HG03565 (cell line): ENCODE measurements at regions not wholly inside any gene's neighbourhood (a gene's known extent, or its start where the extent isn't known, plus 50 kb on each side); places are given as distances from the start of the nearest gene placed in this dataset.
"Not testable (repeated sequence)": the region's sequence is repeated elsewhere in the genome, so short reads cannot be mapped to it uniquely, and the experiment has no call there.

Source experiments
- ATAC-seq: cut with Tn5 transposase; IDR thresholded peaks from one replicate; pipeline ENCODE4 v1.9.1; 2021; ENCODE audit warnings: mild to moderate bottlenecking, moderate library complexity; ENCODE audit not compliant: unreplicated experiment

DNA sequence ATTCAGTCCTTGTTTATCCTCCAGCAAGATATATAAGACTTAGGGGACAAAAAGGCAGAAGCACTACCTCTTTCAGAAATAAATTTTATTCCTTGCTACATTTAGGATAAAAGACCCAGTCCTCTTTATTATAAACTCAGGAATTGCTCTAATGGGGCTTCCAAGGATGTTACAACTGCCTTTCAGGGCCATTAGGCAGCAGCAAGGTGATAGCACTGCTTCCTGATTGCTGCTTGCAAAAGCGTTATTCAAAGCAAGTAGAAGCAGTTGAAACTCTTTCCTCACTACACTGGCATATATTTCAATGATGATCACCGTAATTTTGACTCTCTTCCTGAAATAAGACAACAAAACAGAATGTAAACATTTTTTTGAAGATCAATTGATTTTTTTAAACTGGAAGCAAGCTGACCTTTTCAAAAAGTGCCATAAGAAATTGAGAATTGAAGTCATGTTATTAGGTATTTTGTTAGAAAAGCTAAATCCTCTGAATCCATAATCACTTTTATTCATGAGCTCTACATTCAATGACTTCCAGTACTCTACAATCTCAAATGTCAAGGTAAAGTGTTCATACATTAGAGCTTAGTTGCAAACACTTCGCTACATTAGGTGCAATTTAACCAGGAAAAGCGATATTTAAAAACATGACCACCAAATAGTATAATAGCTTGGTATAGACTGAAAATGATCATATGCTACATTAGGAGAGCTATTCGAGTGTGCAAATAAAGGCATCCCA lies 233.4 kb upstream of the SYT10 start:
- no peak for ATAC-seq

DNA sequence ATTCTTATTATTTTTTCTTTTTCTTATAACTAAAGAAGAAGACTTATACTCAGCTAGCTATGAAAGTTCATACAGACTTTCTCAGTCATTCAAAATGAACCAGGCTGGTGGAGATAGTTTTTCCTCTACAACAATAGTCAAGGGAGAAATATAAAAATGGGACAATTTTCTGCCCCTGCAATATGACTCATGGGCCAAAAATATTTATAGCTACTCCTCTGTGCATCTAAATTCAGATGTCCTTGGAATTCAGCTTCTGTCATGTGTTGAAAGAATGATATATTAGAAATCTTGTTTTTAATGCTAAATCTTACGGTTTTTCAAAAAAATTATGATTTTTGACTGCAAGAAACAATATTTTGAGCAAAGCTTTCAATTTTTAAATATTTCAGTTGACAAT lies 237.2 kb upstream of the SYT10 start:
- ATAC-seq = no peak

DNA sequence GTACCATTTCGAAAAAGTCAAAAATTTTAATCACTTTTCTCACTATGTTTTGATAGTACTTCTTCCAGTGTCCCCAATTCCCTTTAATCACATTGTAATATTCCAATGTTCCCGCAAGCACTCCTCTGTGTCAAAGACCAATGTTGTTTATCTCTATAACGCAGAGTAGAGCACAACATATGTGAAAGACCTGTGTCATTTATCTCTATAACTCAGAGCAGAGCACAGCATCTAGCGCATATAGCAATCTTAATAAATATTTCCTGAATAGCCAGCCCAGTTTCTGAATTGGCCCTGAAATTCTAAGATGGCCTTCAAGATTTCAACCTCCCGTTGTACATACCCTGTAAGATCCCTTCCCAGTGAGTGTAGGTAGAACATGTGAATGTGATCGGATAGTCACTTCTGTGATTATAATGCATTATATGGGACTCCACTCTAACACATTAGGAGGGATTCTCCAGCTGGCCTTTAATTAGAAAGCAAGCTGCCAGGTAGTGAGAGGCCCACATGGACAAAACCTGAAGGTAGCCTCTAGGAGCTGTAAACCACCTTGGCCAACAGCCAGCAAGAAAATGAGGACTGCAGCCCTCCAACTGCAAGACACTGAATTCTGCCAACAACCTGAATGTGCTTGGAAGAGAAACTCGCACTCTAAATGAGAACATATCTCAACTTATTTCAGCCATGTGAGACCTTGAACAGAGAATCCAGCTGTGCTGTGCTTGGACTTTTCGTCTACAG lies 238.8 kb upstream of the SYT10 start:
- ATAC-seq = no peak

DNA sequence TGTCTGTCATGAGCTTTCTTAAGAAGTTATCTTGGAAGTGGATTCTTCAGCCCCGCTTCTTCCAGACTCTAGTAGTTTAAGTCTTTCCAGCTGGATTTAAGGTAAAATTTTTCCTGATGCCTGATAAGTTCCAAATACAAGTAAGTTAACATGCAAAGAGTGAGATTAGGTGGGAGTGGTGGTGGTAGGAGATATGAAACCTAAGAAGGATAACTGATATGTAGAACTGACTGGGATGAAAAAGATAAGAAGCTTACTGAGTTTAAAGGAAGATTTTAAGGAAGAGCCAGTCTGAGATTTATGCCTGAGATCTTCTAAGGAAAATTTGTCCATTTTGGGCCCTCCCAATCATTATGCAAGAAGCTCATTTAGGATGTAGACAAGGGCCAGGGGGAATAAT lies 250.9 kb upstream of the SYT10 start:
- no peak for ATAC-seq

DNA sequence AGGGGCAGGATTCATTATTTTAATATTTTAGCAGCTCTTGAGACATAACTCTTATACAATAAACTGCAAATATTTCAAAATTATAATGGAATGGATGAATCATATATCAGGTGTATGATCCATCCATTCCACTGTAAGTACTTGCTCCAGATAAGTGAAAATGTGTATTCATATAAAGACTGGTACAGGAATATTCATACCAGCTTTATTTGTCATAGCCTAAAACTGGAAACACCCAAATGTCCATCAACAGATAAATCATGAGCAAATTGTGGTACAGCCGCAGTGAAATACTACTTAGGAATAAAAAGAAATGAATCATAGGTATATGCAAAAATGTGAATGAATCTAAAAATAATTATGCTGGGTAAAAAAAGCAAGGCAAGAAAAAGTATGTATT lies 263.6 kb upstream of the SYT10 start:
- ATAC-seq = no peak

DNA sequence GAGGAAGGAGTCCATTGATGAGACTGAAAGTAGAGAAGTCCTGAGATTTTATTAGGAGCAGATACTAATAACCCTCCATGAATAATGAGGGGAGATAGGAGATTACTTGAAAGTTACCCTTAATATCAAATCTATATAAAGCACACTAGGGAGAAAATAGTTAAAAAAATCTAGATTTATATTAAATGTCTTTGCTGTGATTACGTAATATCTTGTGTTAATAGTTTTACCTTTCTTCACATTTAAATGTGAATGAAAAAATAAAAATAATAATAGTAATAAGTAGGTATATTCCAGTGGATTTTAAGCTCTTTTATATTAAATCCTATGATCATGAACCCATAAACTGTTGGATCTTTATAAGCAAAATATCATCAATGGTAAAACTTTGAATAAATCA lies 267.3 kb upstream of the SYT10 start:
- no peak for ATAC-seq

DNA sequence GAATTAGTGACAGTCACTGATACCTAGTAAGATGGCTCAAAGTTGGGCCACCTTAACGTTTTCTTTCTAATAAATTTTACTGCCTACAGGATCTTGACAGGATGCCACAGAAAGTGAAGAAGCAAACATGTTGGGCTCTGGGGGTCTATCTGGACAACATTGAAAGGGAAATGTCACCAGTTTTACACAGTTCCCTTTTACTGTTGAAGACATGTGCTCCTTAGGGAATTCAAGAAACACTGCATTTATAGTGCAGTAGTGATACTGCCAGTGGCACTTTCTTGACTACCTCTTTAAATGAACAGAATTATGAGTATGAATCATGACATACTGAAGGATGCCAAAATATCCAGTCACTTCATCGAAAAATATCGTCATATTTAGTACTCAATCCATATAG lies 269.3 kb upstream of the SYT10 start:
- no peak for ATAC-seq

DNA sequence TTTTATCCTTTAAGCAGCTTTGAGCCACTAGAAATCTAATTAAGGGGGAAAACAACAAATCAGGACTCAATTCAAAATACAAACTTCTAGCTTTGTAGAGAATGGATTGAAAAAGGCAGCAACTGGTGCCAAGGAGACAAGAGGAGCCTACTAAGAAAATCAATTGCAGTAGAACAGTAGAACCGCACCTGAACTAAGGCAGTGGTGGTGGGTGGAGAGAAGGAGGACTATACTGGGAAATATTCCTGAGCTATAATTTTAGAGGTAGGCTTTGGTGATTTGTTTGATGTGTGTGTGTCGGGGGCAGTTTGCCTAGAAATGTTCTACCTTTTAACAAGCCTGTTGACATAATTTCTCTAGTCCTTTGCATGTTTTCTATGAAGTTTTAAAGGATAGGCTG lies 270.9 kb upstream of the SYT10 start:
- no peak for ATAC-seq

DNA sequence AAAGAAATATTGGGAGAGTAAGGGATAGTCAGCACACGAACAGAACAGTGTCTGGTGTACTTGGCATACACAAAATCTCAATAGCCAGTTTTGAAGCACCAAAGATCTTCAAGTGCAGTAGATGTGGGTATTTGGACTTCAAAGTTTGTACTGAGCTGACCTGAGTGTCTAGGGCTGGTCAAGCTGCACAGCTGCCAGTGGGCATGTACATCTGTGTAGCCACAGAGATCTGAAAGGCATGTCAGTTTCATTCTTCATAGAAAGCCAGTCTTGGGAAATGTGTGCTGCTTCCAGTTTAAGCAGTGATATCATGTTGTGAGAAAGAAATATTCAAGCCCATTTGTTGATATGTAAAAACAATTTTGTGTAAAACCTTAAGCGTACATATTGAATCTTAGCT lies 279.0 kb upstream of the SYT10 start:
- no peak for ATAC-seq

DNA sequence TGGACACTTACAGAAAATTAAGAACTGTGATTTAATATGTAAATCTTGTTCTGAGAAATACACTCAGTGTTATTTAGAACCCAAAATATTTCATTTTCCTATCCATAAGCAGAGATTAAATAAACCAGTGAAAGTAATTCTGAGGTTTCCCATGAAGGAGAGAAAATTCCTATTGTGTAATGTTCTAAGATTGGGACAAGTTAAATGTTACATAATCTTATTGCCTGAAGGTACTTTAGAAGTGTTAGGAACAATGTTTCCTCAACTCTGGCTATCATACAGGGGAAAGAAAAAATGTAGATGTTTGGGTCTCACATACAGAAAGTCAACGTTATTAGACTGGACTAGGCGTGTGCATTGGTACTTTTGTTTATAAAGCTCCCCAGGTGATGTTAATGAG lies 281.9 kb upstream of the SYT10 start:
- ATAC-seq = no peak

DNA sequence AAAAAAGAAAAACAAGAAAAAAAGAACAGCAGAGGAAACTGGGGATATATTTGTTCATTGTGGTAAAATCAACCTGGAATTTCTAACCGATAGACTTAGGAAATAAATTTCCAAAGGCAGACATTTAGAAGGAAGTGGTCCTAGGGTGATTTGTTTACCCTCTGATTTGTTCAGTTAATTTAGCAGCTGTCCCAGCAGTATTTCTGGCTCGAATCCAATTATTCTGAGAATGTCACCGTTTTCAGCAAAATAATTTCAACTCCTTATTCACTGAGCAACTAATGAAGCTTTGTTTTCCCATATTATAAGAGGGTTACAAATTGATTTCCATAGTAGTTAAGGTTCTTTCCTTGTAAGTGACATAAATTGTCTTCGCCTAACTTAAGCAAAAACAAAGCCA lies 285.2 kb upstream of the SYT10 start:
- ATAC-seq = no peak

DNA sequence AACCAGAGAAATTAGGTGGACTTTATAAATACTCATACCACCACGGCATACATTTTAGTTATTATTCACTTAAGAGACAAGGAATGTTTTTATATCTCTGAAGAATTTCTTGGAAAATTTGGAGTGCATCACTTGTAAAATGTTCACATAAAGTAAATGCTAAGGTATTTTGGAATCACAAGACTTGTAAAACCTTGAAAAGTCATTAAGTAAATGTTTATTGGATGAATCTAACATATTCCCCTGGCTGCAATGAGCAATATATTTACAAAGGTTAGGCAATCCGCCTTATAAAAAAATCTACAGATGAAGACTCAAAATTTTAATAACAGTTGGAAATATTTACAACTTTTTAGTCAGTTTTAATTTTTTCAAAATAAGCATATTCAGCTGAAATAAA lies 287.4 kb upstream of the ALG10 start:
- no peak for ATAC-seq

DNA sequence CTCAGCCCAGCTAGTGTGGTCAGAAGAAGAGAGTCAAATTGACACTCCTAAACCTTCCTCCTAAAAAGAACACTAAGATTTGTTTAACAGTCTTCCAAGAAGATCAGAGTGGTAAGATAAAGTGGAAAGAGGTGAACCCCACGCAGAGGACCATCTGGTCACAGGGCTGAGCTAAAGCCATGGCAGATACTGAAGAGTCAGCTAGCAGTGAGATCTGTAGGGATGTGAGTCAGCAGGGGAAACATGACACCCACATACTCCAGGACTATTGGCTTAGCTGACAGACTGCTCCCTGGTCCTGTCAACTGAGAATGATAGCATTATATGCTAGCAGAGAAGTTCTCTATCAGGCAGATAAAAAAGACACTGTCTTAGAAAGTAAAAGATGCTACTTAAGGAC lies 269.4 kb upstream of the ALG10 start:
- ATAC-seq = no peak

DNA sequence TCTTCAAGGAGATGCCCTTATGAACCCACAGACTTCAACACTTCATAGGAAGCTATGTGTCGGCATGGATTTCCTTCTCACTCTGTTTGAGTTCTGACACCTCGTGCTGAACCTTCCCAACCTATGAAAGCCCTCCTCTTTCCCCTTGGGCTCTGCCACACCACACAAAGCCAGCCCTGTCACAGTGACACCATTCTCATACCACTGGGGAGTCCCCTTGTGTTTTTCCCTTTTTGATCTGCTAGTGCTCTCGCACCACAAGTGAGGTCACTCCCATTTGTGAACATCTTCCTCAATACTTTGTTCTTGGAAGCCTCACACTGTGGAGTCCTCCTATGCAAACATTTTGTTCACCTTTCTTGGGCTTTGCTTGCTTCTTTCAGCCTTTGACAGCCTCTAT lies 264.6 kb upstream of the ALG10 start:
- no peak for ATAC-seq

DNA sequence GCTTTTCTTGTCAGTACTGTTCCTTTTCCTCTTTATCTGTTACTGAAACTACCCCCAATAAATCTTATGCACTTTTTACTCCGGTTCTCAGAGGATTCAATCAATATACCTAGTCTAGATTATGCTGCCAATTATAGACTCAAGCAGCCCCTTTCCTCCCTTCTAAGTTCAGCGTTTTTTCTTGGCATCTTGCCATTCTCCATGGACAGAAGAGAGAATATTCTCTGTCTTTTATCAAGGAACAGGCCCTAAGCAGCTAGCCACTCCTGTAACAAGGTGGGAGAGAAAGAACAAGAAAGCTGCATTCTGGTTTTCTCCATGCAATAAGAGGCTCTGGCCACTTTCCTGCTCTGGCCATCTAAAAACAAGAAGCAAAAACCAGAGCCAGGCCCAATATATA lies 263.0 kb upstream of the ALG10 start:
- ATAC-seq = no peak

DNA sequence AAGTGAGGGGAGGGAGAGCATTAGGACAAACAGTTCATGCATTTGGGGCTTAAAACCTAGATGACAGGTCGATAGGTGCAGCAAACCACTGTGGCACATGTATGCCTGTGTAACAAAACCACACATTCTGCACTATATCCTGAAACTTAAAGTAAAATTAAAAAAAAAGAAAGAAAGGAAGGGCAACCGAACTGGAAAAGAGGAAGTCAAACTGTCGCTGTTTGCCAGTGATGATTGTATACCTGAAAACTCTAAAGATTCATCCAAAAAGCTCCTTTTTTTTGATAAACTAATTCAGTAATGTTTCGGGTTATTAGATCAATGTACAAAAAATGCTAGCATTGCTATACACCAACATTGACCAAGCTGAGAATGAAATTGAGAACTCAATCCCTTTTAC lies 259.0 kb upstream of the ALG10 start:
- ATAC-seq = no peak

DNA sequence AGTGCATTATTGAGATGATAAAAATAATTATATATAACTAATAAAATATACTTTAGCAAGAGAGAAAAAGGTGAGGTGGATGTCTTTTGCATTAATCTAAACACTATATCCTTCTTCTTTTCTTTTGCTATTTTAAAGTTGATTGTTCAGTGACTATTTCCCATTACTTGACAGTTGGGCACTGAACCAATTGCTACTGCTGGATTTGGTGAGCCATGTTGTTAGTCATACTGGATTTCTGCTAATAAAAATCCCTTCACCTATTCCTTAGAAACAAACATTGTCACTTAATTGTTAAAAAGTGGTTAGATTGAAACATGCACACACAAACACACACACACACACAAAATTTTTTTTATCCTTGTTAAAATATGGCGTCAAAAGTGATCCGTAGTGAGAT lies 251.6 kb upstream of the ALG10 start:
- no peak for ATAC-seq

DNA sequence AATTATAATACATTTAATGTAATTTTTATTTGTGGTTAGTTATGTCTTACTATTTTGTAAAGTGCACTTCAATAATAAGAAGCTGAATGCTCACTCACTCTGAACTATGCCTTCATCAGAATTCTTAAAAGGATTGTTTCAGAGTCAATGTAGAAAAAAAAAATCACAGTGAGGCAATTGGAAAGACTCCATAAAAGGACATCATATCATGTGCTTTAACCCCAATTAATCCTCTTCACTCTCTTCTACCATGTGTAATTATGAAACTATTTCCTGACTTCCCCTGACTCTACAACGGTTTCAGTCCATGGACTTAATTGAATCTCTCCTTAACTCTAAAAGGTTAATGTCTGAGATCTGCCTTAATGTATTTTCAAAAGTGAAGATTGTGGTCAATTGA lies 250.4 kb upstream of the ALG10 start:
- ATAC-seq = no peak

DNA sequence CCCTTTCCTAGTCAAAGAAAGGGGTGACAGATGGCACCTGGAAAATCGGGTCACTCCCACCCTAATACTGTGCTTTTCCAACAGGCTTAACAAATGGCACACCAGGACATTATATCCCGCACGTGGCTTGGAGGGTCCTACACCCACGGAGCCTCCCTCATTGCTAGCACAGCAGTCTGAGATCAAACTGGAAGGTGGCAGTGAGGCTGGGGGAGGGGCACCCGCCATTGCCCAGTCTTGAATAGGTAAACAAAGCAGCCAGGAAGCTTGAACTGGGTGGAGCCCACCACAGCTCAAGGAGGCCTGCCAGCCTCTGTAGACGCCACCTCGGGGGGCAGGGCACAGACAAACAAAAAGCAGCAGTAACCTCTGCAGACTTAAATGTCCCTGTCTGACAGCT lies 249.2 kb upstream of the ALG10 start:
- not testable (repeated sequence) for ATAC-seq

DNA sequence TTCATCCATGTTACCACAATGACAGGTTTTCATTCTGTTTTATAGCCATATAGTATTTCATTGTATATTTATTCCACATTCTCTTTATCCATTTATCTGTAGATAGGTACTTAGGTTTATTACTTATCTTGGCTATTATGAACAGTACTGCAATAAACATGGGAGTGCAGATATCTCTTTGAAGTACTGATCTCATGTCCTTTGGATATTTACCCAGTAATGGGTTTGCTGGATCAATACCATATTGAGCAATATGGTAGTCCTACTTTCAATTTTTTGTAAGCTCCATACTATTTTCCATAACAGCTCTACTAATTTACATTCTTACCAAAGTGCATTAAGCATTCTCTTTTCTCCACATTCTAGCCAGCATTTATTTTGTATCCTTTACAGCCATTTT lies 235.8 kb upstream of the ALG10 start:
- no peak for ATAC-seq

DNA sequence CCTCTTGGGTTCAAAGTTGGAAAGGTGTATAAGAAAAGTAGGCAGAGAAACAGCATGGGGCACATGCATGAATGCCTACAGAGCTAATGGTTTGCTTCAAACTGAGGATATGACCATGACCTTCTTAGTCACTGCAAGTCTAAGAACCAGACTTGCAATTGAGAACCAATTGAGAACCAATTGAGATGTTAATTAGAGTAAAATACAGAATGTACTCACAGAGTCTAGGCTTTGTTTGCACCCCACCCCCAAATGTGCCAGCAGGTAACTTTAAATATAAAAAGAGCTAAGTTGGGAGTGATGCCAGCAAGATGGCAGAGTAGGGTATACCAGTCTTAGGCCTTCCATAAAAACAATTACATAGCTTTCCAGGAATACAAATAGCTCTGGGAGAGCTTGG lies 227.3 kb upstream of the ALG10 start:
- no peak for ATAC-seq

DNA sequence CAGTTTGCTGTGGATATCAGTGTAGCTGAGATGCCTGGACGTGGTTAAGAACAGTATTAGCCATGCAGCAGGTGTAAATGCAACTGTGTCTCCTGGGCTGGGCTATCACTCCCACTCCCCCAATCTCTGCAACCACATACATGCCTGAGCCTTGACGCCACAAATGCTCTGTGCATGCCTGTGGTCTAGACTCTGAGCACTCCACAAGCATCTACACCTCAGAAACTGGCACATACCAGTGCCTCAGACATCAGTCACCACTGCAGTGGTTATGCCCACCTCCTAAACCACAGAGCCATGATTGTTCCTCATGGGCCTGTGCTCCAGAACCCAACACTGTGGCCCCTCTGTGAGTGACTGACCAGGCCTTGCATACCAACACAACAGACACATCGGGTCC lies 226.8 kb upstream of the ALG10 start:
- no peak for ATAC-seq

DNA sequence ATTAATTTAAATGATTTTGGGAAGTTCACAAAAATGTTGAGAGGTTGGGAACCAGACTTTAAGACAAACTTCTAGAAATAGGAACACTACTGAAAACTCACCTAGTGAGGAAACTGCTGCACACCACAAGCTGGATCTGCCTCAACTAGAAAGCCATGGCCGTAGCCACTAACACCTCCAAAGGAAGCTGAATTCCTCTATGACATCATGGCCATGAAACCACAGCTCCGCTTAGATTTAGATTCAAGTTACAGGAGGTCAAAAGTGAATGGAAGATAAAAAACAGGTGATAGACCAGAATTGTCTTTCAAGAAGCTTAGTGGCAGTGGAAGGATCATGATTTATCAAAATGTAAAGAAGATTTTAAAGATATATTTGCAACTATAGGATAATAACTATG lies 208.8 kb upstream of the ALG10 start:
- no peak for ATAC-seq
